Endothelial cell of umbilical vein (primary cell): ENCODE measurements at regions not wholly inside any gene's neighbourhood (a gene's known extent, or its start where the extent isn't known, plus 50 kb on each side); places are given as distances from the start of the nearest gene placed in this dataset.

Experiments
- BruUV-seq: library from RNA; stranded (reverse); fragments of 400-500 nt; replicated peaks from 2 replicates; lab custom pipeline; 2021; lab: Mats Ljungman, UMichigan
- CTCF ChIA-PET: fragments of 300-600, 350-600 bp; sonication (Branson Sonifier 250); formaldehyde crosslinking; loops from one replicate; lab custom pipeline; 2021; ENCODE audit warnings: antibody characterized with exemption, inconsistent platforms; lab: Charles Lee
- POLR2A ChIA-PET: fragments of 300-600, 350-600 bp; sonication (Branson Sonifier 250); formaldehyde crosslinking; loops from one replicate; lab custom pipeline; 2021; ENCODE audit warnings: antibody characterized with exemption, inconsistent platforms; lab: Charles Lee
- DNase-seq: peaks from one replicate; pipeline ENCODE4 v3.0.0-alpha.2; 2011; ENCODE audit warnings: low read depth, low spot score
- FAIRE-seq: peaks from 2 replicates; lab custom pipeline; 2011; peaks lifted over from hg19 to GRCh38; lab: Jason Lieb, UNC
- H2AFZ ChIP-seq: 2 replicates; pipeline ENCODE4 v1.6.0; 2012; ENCODE audit warnings: low read depth, low read length, control low read depth, inconsistent platforms
- H3K27ac ChIP-seq: 2 replicates; pipeline ENCODE4 v1.5.1; 2011; ENCODE audit warnings: low read depth, mild to moderate bottlenecking, control low read depth, low read length, moderate library complexity; ENCODE audit not compliant: insufficient read depth
- H3K27me3 ChIP-seq, 2 experiments: 2 replicates each; pipeline versions ENCODE4 v1.6.0 to v1.6.1; 2011; ENCODE audit warnings: low read length in 2 of 2, mixed read lengths in 1 of 2; ENCODE audit not compliant: control insufficient read depth in 2 of 2, insufficient read depth in 2 of 2
- H3K36me3 ChIP-seq, 2 experiments: 2 replicates in 1 of 2; 3 replicates in 1 of 2; pipeline ENCODE4 v1.5.1; 2011; ENCODE audit warnings: low read length in 2 of 2, mild to moderate bottlenecking in 1 of 2, moderate library complexity in 1 of 2; ENCODE audit not compliant: control insufficient read depth in 2 of 2, insufficient read depth in 2 of 2; ENCODE audit errors: extremely low read depth in 1 of 2
- H3K4me1 ChIP-seq: 3 replicates; pipeline ENCODE4 v1.5.1; 2011; ENCODE audit warnings: mild to moderate bottlenecking, low read length; ENCODE audit not compliant: control insufficient read depth, insufficient read depth; ENCODE audit errors: extremely low read depth
- H3K4me2 ChIP-seq: 2 replicates; pipeline ENCODE4 v1.6.1; 2011; ENCODE audit warnings: low read length, control low read depth, mixed read lengths; ENCODE audit not compliant: insufficient read depth
- H3K4me3 ChIP-seq, 3 experiments: fragments of 200-600 bp in 1 of 3; sonication (generic), shearing (Covaris generic) in 1 of 3; replicated peaks in 1 of 3; 2 replicates each; pipeline ENCODE4 v1.5.1; 2011 to 2016; ENCODE audit warnings: control low read depth in 3 of 3, low read length in 3 of 3, mild to moderate bottlenecking in 2 of 3, inconsistent platforms in 1 of 3, low read depth in 1 of 3, moderate library complexity in 1 of 3; ENCODE audit not compliant: insufficient read depth in 1 of 3
- H3K79me2 ChIP-seq: 2 replicates; pipeline ENCODE4 v1.6.0; 2012; ENCODE audit warnings: low read length, inconsistent platforms; ENCODE audit not compliant: control insufficient read depth, insufficient read depth
- H3K9ac ChIP-seq: replicated peaks from 2 replicates; pipeline ENCODE3; 2011; ENCODE audit warnings: low read length, control low read depth; ENCODE audit not compliant: insufficient read depth; ENCODE audit errors: extremely low read depth
- H3K9me1 ChIP-seq: replicated peaks from 3 replicates; pipeline ENCODE4 v1.6.0; 2011; ENCODE audit warnings: mild to moderate bottlenecking, low read length; ENCODE audit not compliant: control insufficient read depth, insufficient read depth; ENCODE audit errors: extremely low read depth
- H3K9me3 ChIP-seq: replicated peaks from 2 replicates; pipeline ENCODE4 v1.5.1; 2012; ENCODE audit warnings: low read length, inconsistent platforms; ENCODE audit not compliant: control insufficient read depth, insufficient read depth
- H4K20me1 ChIP-seq: replicated peaks from 2 replicates; pipeline ENCODE3; 2011; ENCODE audit warnings: mild to moderate bottlenecking, low read length; ENCODE audit not compliant: control insufficient read depth, insufficient read depth; ENCODE audit errors: extremely low read depth
- CTCF ChIP-seq, 2 donors: IDR thresholded peaks; 1 replicate in 1 of 2; 2 replicates in 1 of 2; pipeline ENCODE4 v1.5.1; 2011; ENCODE audit warnings: low read length in 2 of 2, mild to moderate bottlenecking in 2 of 2, moderate library complexity in 2 of 2, control low read depth in 1 of 2, inconsistent platforms in 1 of 2, low read depth in 1 of 2; ENCODE audit not compliant: insufficient read depth in 1 of 2; ENCODE audit errors: extremely low read depth in 1 of 2
- EZH2 ChIP-seq: IDR thresholded peaks from 2 replicates; pipeline ENCODE4 v1.6.1; 2012; ENCODE audit warnings: borderline replicate concordance, low read depth, mild to moderate bottlenecking, moderate library complexity, low read length, inconsistent platforms; ENCODE audit not compliant: severe bottlenecking
- FOS ChIP-seq: IDR thresholded peaks from 2 replicates; pipeline ENCODE4 v1.6.1; 2011; ENCODE audit warnings: mild to moderate bottlenecking, low read length, moderate library complexity, borderline replicate concordance; ENCODE audit not compliant: insufficient read depth
- GATA2 ChIP-seq: IDR thresholded peaks from 2 replicates; pipeline ENCODE4 v1.7.0; 2011; ENCODE audit warnings: low read depth, mild to moderate bottlenecking, moderate library complexity, mixed read lengths, low read length; ENCODE audit not compliant: insufficient read length, insufficient read depth
- JUN ChIP-seq: IDR thresholded peaks from 2 replicates; pipeline ENCODE4 v1.6.1; 2011; ENCODE audit warnings: borderline replicate concordance, low read depth; ENCODE audit not compliant: insufficient read length, insufficient read depth
- MYC ChIP-seq: IDR thresholded peaks from one replicate; pipeline ENCODE4 v1.6.1; 2011; ENCODE audit warnings: mild to moderate bottlenecking, low read depth, low read length
- POLR2A ChIP-seq: IDR thresholded peaks from 2 replicates; pipeline ENCODE4 v1.6.1; 2012; ENCODE audit warnings: low read depth, mild to moderate bottlenecking, control low read depth, low read length
- POLR2AphosphoS5 ChIP-seq: IDR thresholded peaks from 2 replicates; pipeline ENCODE4 v1.6.1; 2012; ENCODE audit warnings: low read depth, mild to moderate bottlenecking, control low read depth, low read length, moderate library complexity; ENCODE audit not compliant: insufficient read depth
- dilution Hi-C: fragments of 300-500 bp; cut with MboI; formaldehyde crosslinking; loops from one replicate; pipeline ENCODE4 v1.15.0; 2019; ENCODE audit warnings: low sequenced_read_pairs; ENCODE audit not compliant: extremely low pct_ligation_motif_present
- intact Hi-C: fragments of 100-400 bp; cut with micrococcal nuclease; formaldehyde crosslinking; loops from one replicate; pipeline ENCODE4 v1.10.0; 2022
- TF ChIP-seq, protein P1 (sequence below): IDR thresholded peaks from 2 replicates; pipeline ENCODE4 v1.6.1; 2011; ENCODE audit not compliant: insufficient read depth, insufficient read length

DNA sequence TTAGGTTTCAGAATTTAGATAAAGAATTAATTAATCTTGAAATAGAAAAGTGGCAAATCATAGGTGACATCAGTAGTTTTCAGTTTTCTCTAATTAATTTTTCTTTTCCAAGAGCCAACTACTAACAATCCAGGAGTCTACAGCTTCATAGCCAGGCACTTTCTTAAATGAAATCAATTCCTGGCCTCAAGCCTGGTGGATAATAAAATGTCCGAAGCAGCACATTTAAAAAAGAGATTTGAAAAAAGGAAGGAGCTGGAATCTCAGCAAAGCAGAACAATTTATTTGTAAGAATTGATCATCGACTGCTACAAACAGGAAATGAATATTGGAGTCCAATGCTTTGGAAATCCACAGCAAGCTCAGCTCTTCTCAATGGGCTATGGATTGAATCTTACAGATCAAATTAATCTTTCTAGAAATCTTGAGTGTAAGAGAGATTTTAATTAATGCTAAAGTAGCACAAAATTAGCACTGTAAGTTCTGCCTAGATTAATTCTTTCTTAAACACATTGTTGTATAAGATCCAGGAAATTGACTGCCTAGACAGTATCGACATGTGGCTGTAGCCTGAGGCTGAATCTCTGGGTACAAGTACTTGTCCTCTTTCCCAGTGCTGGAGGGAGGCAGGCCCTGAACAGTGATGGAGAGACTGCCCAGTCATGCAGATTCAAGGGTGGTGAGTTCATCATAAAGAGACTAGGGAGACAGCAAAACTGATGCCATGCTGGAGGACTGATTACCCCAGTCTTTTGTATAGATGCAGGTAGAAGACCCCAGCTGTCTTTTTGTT, 167.8 kb upstream of the POU2AF2 start:
- Histone ChIP-seq H3K9ac (no peak overlapping the region), H3K4me2 (no peak overlapping the region), H3K79me2 (no peaks in the 10 kb centered on the region), H3K4me1 (no peaks in the 10 kb centered on the region), H4K20me1 (no peaks in the 10 kb centered on the region), H3K27ac (no peak overlapping the region), H2AFZ (no peak overlapping the region), H3K4me3 (no peak overlapping the region), H3K36me3 (no peaks in the 10 kb centered on the region), H3K27me3 (no peaks in the 10 kb centered on the region), H3K9me3 (no peaks in the 10 kb centered on the region), H3K9me1 (no peaks in the 10 kb centered on the region)
- intact Hi-C loops = no loop called here
- no peak for DNase-seq
- BruUV-seq = no TSS peak
- ChIA-PET CTCF (no interaction called here), POLR2A (no interaction called here)
- dilution Hi-C loops = no loop called here
- FAIRE-seq = no peak
- no peak for TF ChIP-seq GATA2
- TF ChIP-seq, protein P1, sequence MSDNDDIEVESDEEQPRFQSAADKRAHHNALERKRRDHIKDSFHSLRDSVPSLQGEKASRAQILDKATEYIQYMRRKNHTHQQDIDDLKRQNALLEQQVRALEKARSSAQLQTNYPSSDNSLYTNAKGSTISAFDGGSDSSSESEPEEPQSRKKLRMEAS = no peak
- no peak for TF ChIP-seq EZH2
- TF ChIP-seq MYC = no peak
- no peak for TF ChIP-seq POLR2AphosphoS5
- no peak for TF ChIP-seq FOS
- no peak for TF ChIP-seq POLR2A
- no peak for TF ChIP-seq JUN
- TF ChIP-seq CTCF (IDR thresholded peaks at IDR 0.05; ENCODE audit: extremely low read depth in 1 of 2, insufficient read depth in 1 of 2, low read depth in 1 of 2, low read length in 2 of 2) = no peak
